ENCODE measurements at regions not wholly inside any gene's neighbourhood (a gene's known extent, or its start where the extent isn't known, plus 50 kb on each side); places are given as distances from the start of the nearest gene placed in this dataset.

GRCh38 chr2:78093436-78093835, 571.3 kb upstream of the LRRTM4 start:
- Histone ChIP-seq H3K4me2 (ENCODE audit: low read length) (no peak overlapping the region), H3K4me1 (ENCODE audit: control insufficient read depth, insufficient read depth, low read length) (no peaks in the 10 kb centered on the region), H3K9me3 (replicated peaks; ENCODE audit: low read length) (no peaks in the 10 kb centered on the region), H3K4me3 (ENCODE audit: low read length) (no peak overlapping the region), H3K27me3 (ENCODE audit: control insufficient read depth, insufficient read depth, low read length) (no peaks in the 10 kb centered on the region), H3K9ac (ENCODE audit: low read depth, low read length) (no peak overlapping the region), H3K36me3 (ENCODE audit: insufficient read depth, low read length) (no peaks in the 10 kb centered on the region)

GRCh38 chr2:78109272-78109671, 587.1 kb upstream of the LRRTM4 start:
- Histone ChIP-seq H3K9me3 (replicated peaks; ENCODE audit: low read length) (peaks cover under 1% of the 10 kb centered on the region), H3K4me1 (ENCODE audit: control insufficient read depth, insufficient read depth, low read length) (no peaks in the 10 kb centered on the region), H3K4me3 (ENCODE audit: low read length) (no peak overlapping the region), H3K27me3 (ENCODE audit: control insufficient read depth, insufficient read depth, low read length) (no peaks in the 10 kb centered on the region), H3K9ac (ENCODE audit: low read depth, low read length) (no peak overlapping the region), H3K36me3 (ENCODE audit: insufficient read depth, low read length) (no peaks in the 10 kb centered on the region), H3K4me2 (ENCODE audit: low read length) (no peak overlapping the region)

- no peaks in the 10 kb centered on the region for H3K36me3 ChIP-seq (ENCODE audit: insufficient read depth, low read length)
- no peak overlapping the region for H3K4me3 ChIP-seq (ENCODE audit: low read length)
- H3K4me2 ChIP-seq (ENCODE audit: low read length): no peak overlapping the region
- H3K9me3 ChIP-seq (replicated peaks; ENCODE audit: low read length): no peaks in the 10 kb centered on the region
- peaks cover 12% of the 10 kb centered on the region for H3K4me1 ChIP-seq (ENCODE audit: control insufficient read depth, insufficient read depth, low read length)
- H3K9ac ChIP-seq (ENCODE audit: low read depth, low read length): no peak overlapping the region
- H3K27me3 ChIP-seq (ENCODE audit: control insufficient read depth, insufficient read depth, low read length): no peaks in the 10 kb centered on the region
These were observed 593.1 kb upstream of the LRRTM4 start for GRCh38 chr2:78115291-78115690.

GRCh38 chr2:78118037-78118436, 595.9 kb upstream of the LRRTM4 start:
- H3K4me1 ChIP-seq (ENCODE audit: control insufficient read depth, insufficient read depth, low read length): peaks cover 12% of the 10 kb centered on the region
- no peaks in the 10 kb centered on the region for H3K36me3 ChIP-seq (ENCODE audit: insufficient read depth, low read length)
- no peaks in the 10 kb centered on the region for H3K27me3 ChIP-seq (ENCODE audit: control insufficient read depth, insufficient read depth, low read length)
- H3K4me2 ChIP-seq (ENCODE audit: low read length): no peak overlapping the region
- no peak overlapping the region for H3K9ac ChIP-seq (ENCODE audit: low read depth, low read length)
- no peaks in the 10 kb centered on the region for H3K9me3 ChIP-seq (replicated peaks; ENCODE audit: low read length)
- no peak overlapping the region for H3K4me3 ChIP-seq (ENCODE audit: low read length)

- no peaks in the 10 kb centered on the region for H3K36me3 ChIP-seq (ENCODE audit: insufficient read depth, low read length)
These were observed 598.1 kb upstream of the LRRTM4 start for GRCh38 chr2:78120275-78120674.

GRCh38 chr2:78125042-78125441, 602.9 kb upstream of the LRRTM4 start:
- Histone ChIP-seq H3K27me3 (ENCODE audit: control insufficient read depth, insufficient read depth, low read length) (no peaks in the 10 kb centered on the region), H3K9ac (ENCODE audit: low read depth, low read length) (no peak overlapping the region), H3K4me1 (ENCODE audit: control insufficient read depth, insufficient read depth, low read length) (peaks cover 3% of the 10 kb centered on the region), H3K4me2 (ENCODE audit: low read length) (no peak overlapping the region), H3K4me3 (ENCODE audit: low read length) (no peak overlapping the region), H3K36me3 (ENCODE audit: insufficient read depth, low read length) (no peaks in the 10 kb centered on the region), H3K9me3 (replicated peaks; ENCODE audit: low read length) (no peaks in the 10 kb centered on the region)

More at GRCh38 chr2:78120275-78120674, 598.1 kb upstream of the LRRTM4 start:
- H3K9me3 ChIP-seq (replicated peaks; ENCODE audit: low read length): no peaks in the 10 kb centered on the region
- H3K4me1 ChIP-seq (ENCODE audit: control insufficient read depth, insufficient read depth, low read length): peaks cover 12% of the 10 kb centered on the region
- H3K4me2 ChIP-seq (ENCODE audit: low read length): no peak overlapping the region
- H3K4me3 ChIP-seq (ENCODE audit: low read length): no peak overlapping the region
- H3K9ac ChIP-seq (ENCODE audit: low read depth, low read length): no peak overlapping the region
- no peaks in the 10 kb centered on the region for H3K27me3 ChIP-seq (ENCODE audit: control insufficient read depth, insufficient read depth, low read length)

GRCh38 chr2:78127424-78127823, 605.2 kb upstream of the LRRTM4 start:
- Histone ChIP-seq H3K9me3 (replicated peaks; ENCODE audit: low read length) (no peaks in the 10 kb centered on the region), H3K27me3 (ENCODE audit: control insufficient read depth, insufficient read depth, low read length) (no peaks in the 10 kb centered on the region), H3K4me1 (ENCODE audit: control insufficient read depth, insufficient read depth, low read length) (peaks cover 3% of the 10 kb centered on the region), H3K36me3 (ENCODE audit: insufficient read depth, low read length) (no peaks in the 10 kb centered on the region), H3K4me2 (ENCODE audit: low read length) (no peak overlapping the region), H3K9ac (ENCODE audit: low read depth, low read length) (no peak overlapping the region), H3K4me3 (ENCODE audit: low read length) (no peak overlapping the region)

GRCh38 chr2:78132391-78133370, 610.5 kb upstream of the LRRTM4 start:
- H3K4me2 ChIP-seq (ENCODE audit: low read length): no peak overlapping the region
- H3K27me3 ChIP-seq (ENCODE audit: control insufficient read depth, insufficient read depth, low read length): no peaks in the 10 kb centered on the region
- no peaks in the 10 kb centered on the region for H3K36me3 ChIP-seq (ENCODE audit: insufficient read depth, low read length)
- H3K9ac ChIP-seq (ENCODE audit: low read depth, low read length): no peak overlapping the region
- H3K9me3 ChIP-seq (replicated peaks; ENCODE audit: low read length): no peaks in the 10 kb centered on the region
- no peak overlapping the region for H3K4me3 ChIP-seq (ENCODE audit: low read length)
- H3K4me1 ChIP-seq (ENCODE audit: control insufficient read depth, insufficient read depth, low read length): peaks cover under 1% of the 10 kb centered on the region

- H3K4me3 ChIP-seq (ENCODE audit: low read length): no peak overlapping the region
- no peaks in the 10 kb centered on the region for H3K4me1 ChIP-seq (ENCODE audit: control insufficient read depth, insufficient read depth, low read length)
- H3K9me3 ChIP-seq (replicated peaks; ENCODE audit: low read length): peaks cover 5% of the 10 kb centered on the region
- H3K36me3 ChIP-seq (ENCODE audit: insufficient read depth, low read length): no peaks in the 10 kb centered on the region
- H3K27me3 ChIP-seq (ENCODE audit: control insufficient read depth, insufficient read depth, low read length): no peaks in the 10 kb centered on the region
- no peak overlapping the region for H3K9ac ChIP-seq (ENCODE audit: low read depth, low read length)
- no peak overlapping the region for H3K4me2 ChIP-seq (ENCODE audit: low read length)
These were observed 623.3 kb upstream of the LRRTM4 start for GRCh38 chr2:78145395-78145996.

GRCh38 chr2:78145997-78146722, 624.0 kb upstream of the LRRTM4 start:
- no peak overlapping the region for H3K4me2 ChIP-seq (ENCODE audit: low read length)
- H3K4me3 ChIP-seq (ENCODE audit: low read length): no peak overlapping the region
- H3K4me1 ChIP-seq (ENCODE audit: control insufficient read depth, insufficient read depth, low read length): no peaks in the 10 kb centered on the region
- no peaks in the 10 kb centered on the region for H3K36me3 ChIP-seq (ENCODE audit: insufficient read depth, low read length)
- no peak overlapping the region for H3K9ac ChIP-seq (ENCODE audit: low read depth, low read length)
- H3K27me3 ChIP-seq (ENCODE audit: control insufficient read depth, insufficient read depth, low read length): no peaks in the 10 kb centered on the region
- peaks cover 5% of the 10 kb centered on the region for H3K9me3 ChIP-seq (replicated peaks; ENCODE audit: low read length)

GRCh38 chr2:78147466-78147865, 625.3 kb upstream of the LRRTM4 start:
- H3K36me3 ChIP-seq (ENCODE audit: insufficient read depth, low read length): no peaks in the 10 kb centered on the region
- no peak overlapping the region for H3K9ac ChIP-seq (ENCODE audit: low read depth, low read length)
- H3K9me3 ChIP-seq (replicated peaks; ENCODE audit: low read length): peaks cover 5% of the 10 kb centered on the region
- no peak overlapping the region for H3K4me2 ChIP-seq (ENCODE audit: low read length)
- H3K27me3 ChIP-seq (ENCODE audit: control insufficient read depth, insufficient read depth, low read length): no peaks in the 10 kb centered on the region
- H3K4me1 ChIP-seq (ENCODE audit: control insufficient read depth, insufficient read depth, low read length): no peaks in the 10 kb centered on the region
- H3K4me3 ChIP-seq (ENCODE audit: low read length): no peak overlapping the region

Measured in skeletal muscle satellite cell (primary cell).